ENCODE measurements at regions not wholly inside any gene's neighbourhood (a gene's known extent, or its start where the extent isn't known, plus 50 kb on each side); places are given as distances from the start of the nearest gene placed in this dataset.

- TF ChIP-seq CTCF (IDR thresholded peaks at IDR 0.05) (no peak), POLR2A (IDR thresholded peaks at IDR 0.05) (no peak)
Measured at GRCh38 chr4:123323998-123324397, 72.6 kb upstream of the SPRY1 start.

All from testis (tissue), 2 donors.